K562 (cell line): ENCODE measurements at regions not wholly inside any gene's neighbourhood (a gene's known extent, or its start where the extent isn't known, plus 50 kb on each side); places are given as distances from the start of the nearest gene placed in this dataset.

Experiments used
- C11orf30 ChIP-seq: fragments of 450-650 bp; IDR thresholded peaks from 2 replicates; pipeline ENCODE4 v1.6.1; 2016; ENCODE audit warnings: low read depth, mild to moderate bottlenecking
- CBFA2T2 ChIP-seq: fragments of 450-650 bp; conservative IDR thresholded peaks from 2 replicates; pipeline ENCODE4 v1.6.1; 2017; ENCODE audit warnings: mild to moderate bottlenecking
- CEBPB ChIP-seq: fragments of 450-650 bp; IDR thresholded peaks from 2 replicates; pipeline ENCODE4 v1.6.1; 2016; ENCODE audit warnings: missing genetic modification characterization, missing compliant biosample characterization
- CREB1 ChIP-seq, 2 experiments: sonication (generic) in 1 of 2; formaldehyde crosslinking in 1 of 2; IDR thresholded peaks; 2 replicates each; pipeline versions ENCODE4 v1.6.1 to v1.8.0; 2012 to 2022; ENCODE audit warnings: inconsistent platforms in 1 of 2, mild to moderate bottlenecking in 1 of 2, missing genetic modification reagents in 1 of 2, moderate library complexity in 1 of 2
- ELF4 ChIP-seq: fragments of 450-650 bp; formaldehyde crosslinking; IDR thresholded peaks from 2 replicates; pipeline ENCODE4 v1.4.0; 2022; ENCODE audit warnings: missing genetic modification characterization
- ETV6 ChIP-seq, 3 experiments: fragments of 150-350 bp in 1 of 3; sonication (generic) in 1 of 3; formaldehyde crosslinking in 1 of 3; IDR thresholded peaks; 2 replicates each; pipeline versions ENCODE4 v1.6.1 to v1.8.0; 2014 to 2022; ENCODE audit warnings: borderline replicate concordance in 2 of 3, low read depth in 2 of 3, antibody characterized with exemption in 1 of 3, low read length in 1 of 3, mild to moderate bottlenecking in 1 of 3, missing genetic modification reagents in 1 of 3
- HDAC2 ChIP-seq: fragments of 450-650 bp; IDR thresholded peaks from 2 replicates; pipeline ENCODE4 v1.6.1; 2016; ENCODE audit warnings: mild to moderate bottlenecking
- KLF6 ChIP-seq: fragments of 250-450 bp; sonication (Bioruptor Pico); IDR thresholded peaks from 2 replicates; pipeline ENCODE4 v1.4.0; 2020; ENCODE audit warnings: mild to moderate bottlenecking, moderate library complexity, borderline replicate concordance
- MCM3 ChIP-seq: fragments of 450-650 bp; IDR thresholded peaks from 2 replicates; pipeline ENCODE4 v1.6.1; 2016
- MECOM ChIP-seq: fragments of 250-450 bp; sonication (Bioruptor Pico); IDR thresholded peaks from 2 replicates; pipeline ENCODE4 v1.8.0; 2022; ENCODE audit warnings: inconsistent platforms
- MTA2 ChIP-seq: fragments of 450-650 bp; IDR thresholded peaks from 2 replicates; pipeline ENCODE4 v1.6.1; 2016; ENCODE audit warnings: low read depth
- NR0B1 ChIP-seq: fragments of 450-650 bp; IDR thresholded peaks from one replicate; pipeline ENCODE4 v1.6.1; 2018; ENCODE audit warnings: mild to moderate bottlenecking, moderate library complexity; ENCODE audit not compliant: partially characterized antibody
- POLR2H ChIP-seq: IDR thresholded peaks from 2 replicates; pipeline ENCODE4 v1.6.1; 2016; ENCODE audit warnings: missing genetic modification characterization, low read depth, mild to moderate bottlenecking, control low read depth, missing compliant biosample characterization, moderate library complexity
- SMAD4 ChIP-seq: fragments of 250-450 bp; sonication (Bioruptor Pico); conservative IDR thresholded peaks from 2 replicates; pipeline ENCODE4 v1.8.0; 2021; ENCODE audit warnings: inconsistent platforms, mild to moderate bottlenecking, moderate library complexity
- TCF3 ChIP-seq: sonication (generic); formaldehyde crosslinking; IDR thresholded peaks from 2 replicates; pipeline ENCODE4 v1.4.0; 2020; ENCODE audit warnings: mild to moderate bottlenecking, missing genetic modification reagents
- UBTF ChIP-seq, 2 experiments: IDR thresholded peaks; 2 replicates each; pipeline ENCODE4 v1.6.1; 2012; ENCODE audit warnings: improper control_type of control experiment in 2 of 2, low read depth in 2 of 2, low read length in 2 of 2, borderline replicate concordance in 1 of 2
- ZBTB11 ChIP-seq, 3 experiments: fragments of 200-800 bp in 1 of 3; fragments of 250-450 bp in 1 of 3; fragments of 450-650 bp in 1 of 3; sonication (Bioruptor Pico) in 1 of 3; sonication (Bioruptor generic) in 1 of 3; formaldehyde crosslinking in 1 of 3; IDR thresholded peaks; 2 replicates each; pipeline versions ENCODE4 v1.6.1 to v1.8.0; 2016 to 2022; ENCODE audit warnings: mild to moderate bottlenecking in 2 of 3, missing genetic modification characterization in 2 of 3, missing compliant biosample characterization in 1 of 3, moderate library complexity in 1 of 3
- ZBTB2 ChIP-seq: fragments of 450-650 bp; IDR thresholded peaks from 2 replicates; pipeline ENCODE4 v1.6.1; 2016; ENCODE audit warnings: antibody characterized with exemption

- TF ChIP-seq ETV6 (IDR thresholded peaks at IDR 0.05; ENCODE audit: borderline replicate concordance in 1 of 2, low read depth in 2 of 2, low read length in 1 of 2) (no peak), ETV6 (CRISPR knock-in tag; IDR thresholded peaks at IDR 0.05; ENCODE audit: borderline replicate concordance) (no peak), ZBTB2 (peak; percentile 68; the same call in 1 of the 2 replicates), UBTF (IDR thresholded peaks at IDR 0.05; ENCODE audit: borderline replicate concordance in 1 of 2, low read depth in 2 of 2, low read length in 2 of 2) (no peak), TCF3 (CRISPR knock-in tag) (peak; percentile 90), ELF4 (0 out of 2 replicates have a peak, but pooled peaks have one; percentile 28), POLR2H (tag) (0 out of 2 replicates have a peak, but pooled peaks have one; percentile 16), CEBPB (no peak), MCM3 (no peak), HDAC2 (peak; percentile 70; the same call in 1 of the 2 replicates), NR0B1 (no peak), MECOM (CRISPR knock-in tag) (0 out of 2 replicates have a peak, but pooled peaks have one; percentile 11), CREB1 (IDR thresholded peaks at IDR 0.05) (peak; percentile 56), CREB1 (CRISPR knock-in tag; IDR thresholded peaks at IDR 0.05) (no peak), KLF6 (CRISPR knock-in tag) (no peak), C11orf30 (peak; percentile 39; the same call in 1 of the 2 replicates), CBFA2T2 (peak; percentile 75), MTA2 (peak; percentile 79), ZBTB11 (CRISPR knock-in tag; IDR thresholded peaks at IDR 0.05) (0 out of 6 replicates have a peak, but pooled peaks of 1 of the 3 experiments have one; percentile 38), SMAD4 (CRISPR knock-in tag) (peak; percentile 99)
Observed at GRCh38 chr18:22667616-22668422, 250.1 kb upstream of the CTAGE1 start (continued).
